H9 (cell line): ENCODE measurements at regions not wholly inside any gene's neighbourhood (a gene's known extent, or its start where the extent isn't known, plus 50 kb on each side); places are given as distances from the start of the nearest gene placed in this dataset.

Experiments used
- DNase-seq: peaks from one replicate; pipeline ENCODE4 v3.0.0-alpha.2; 2017
- H2AFZ ChIP-seq: one replicate; pipeline ENCODE4 v1.6.1; 2013; ENCODE audit warnings: mild to moderate bottlenecking, low read length, control low read depth, moderate library complexity
- H2AK5ac ChIP-seq: 2 replicates; pipeline ENCODE4 v1.6.1; 2013; ENCODE audit warnings: low read length, control low read depth, mixed read lengths; ENCODE audit not compliant: insufficient read length
- H2BK120ac ChIP-seq: one replicate; pipeline ENCODE4 v1.6.1; 2013; ENCODE audit warnings: low read depth, mild to moderate bottlenecking, low read length, control low read depth, inconsistent platforms; ENCODE audit not compliant: poor library complexity, severe bottlenecking
- H2BK12ac ChIP-seq: 2 replicates; pipeline ENCODE4 v1.6.1; 2013; ENCODE audit warnings: low read length, control low read depth, mixed read lengths, low read depth; ENCODE audit not compliant: insufficient read length
- H2BK15ac ChIP-seq: 2 replicates; pipeline ENCODE4 v1.6.1; 2013; ENCODE audit warnings: low read depth, low read length, control low read depth
- H2BK20ac ChIP-seq: one replicate; pipeline ENCODE4 v1.6.1; 2013; ENCODE audit warnings: low read depth, mild to moderate bottlenecking, low read length, control low read depth, inconsistent platforms; ENCODE audit not compliant: poor library complexity, severe bottlenecking
- H2BK5ac ChIP-seq: 2 replicates; pipeline ENCODE4 v1.6.1; 2013; ENCODE audit warnings: low read length, control low read depth, mixed read lengths; ENCODE audit not compliant: insufficient read length
- H3K14ac ChIP-seq: 2 replicates; pipeline ENCODE4 v1.6.1; 2013; ENCODE audit warnings: low read length, control low read depth; ENCODE audit not compliant: insufficient read depth
- H3K18ac ChIP-seq: 2 replicates; pipeline ENCODE4 v1.6.1; 2013; ENCODE audit warnings: low read depth, mild to moderate bottlenecking, mixed read lengths, low read length, control low read depth; ENCODE audit not compliant: insufficient read length
- H3K23ac ChIP-seq: 2 replicates; pipeline ENCODE4 v1.6.1; 2013; ENCODE audit warnings: low read length, control low read depth, mixed read lengths, low read depth; ENCODE audit not compliant: insufficient read length
- H3K23me2 ChIP-seq: 2 replicates; pipeline ENCODE4 v1.6.1; 2013; ENCODE audit warnings: low read depth, mild to moderate bottlenecking, mixed read lengths, low read length, control low read depth; ENCODE audit not compliant: insufficient read length, poor library complexity, severe bottlenecking
- H3K27ac ChIP-seq: 2 replicates; pipeline ENCODE4 v1.5.1; 2013; ENCODE audit warnings: low read length, control low read depth, mixed read lengths, low read depth; ENCODE audit not compliant: insufficient read length
- H3K27me3 ChIP-seq: 2 replicates; pipeline ENCODE4 v1.6.1; 2013; ENCODE audit warnings: low read length, control low read depth, inconsistent platforms; ENCODE audit not compliant: insufficient read depth
- H3K4ac ChIP-seq: 2 replicates; pipeline ENCODE4 v1.6.1; 2013; ENCODE audit warnings: low read depth, mild to moderate bottlenecking, control low read depth, inconsistent platforms, low read length, moderate library complexity
- H3K4me1 ChIP-seq: 2 replicates; pipeline ENCODE4 v1.6.1; 2013; ENCODE audit warnings: low read length, control low read depth, inconsistent platforms; ENCODE audit not compliant: insufficient read depth
- H3K4me2 ChIP-seq: 2 replicates; pipeline ENCODE4 v1.6.1; 2013; ENCODE audit warnings: low read length, control low read depth, mixed read lengths; ENCODE audit not compliant: insufficient read length, insufficient read depth
- H3K56ac ChIP-seq: 2 replicates; pipeline ENCODE4 v1.6.1; 2013; ENCODE audit warnings: low read depth, mild to moderate bottlenecking, mixed read lengths, low read length, control low read depth; ENCODE audit not compliant: insufficient read length
- H3K79me1 ChIP-seq: 2 replicates; pipeline ENCODE4 v1.6.1; 2013; ENCODE audit warnings: low read depth, mild to moderate bottlenecking, moderate library complexity, low read length, control low read depth, inconsistent platforms; ENCODE audit not compliant: insufficient read depth, poor library complexity, severe bottlenecking
- H3K79me2 ChIP-seq: 2 replicates; pipeline ENCODE4 v1.6.1; 2013; ENCODE audit warnings: low read length, control low read depth, inconsistent platforms; ENCODE audit not compliant: insufficient read depth
- H3K9ac ChIP-seq: 2 replicates; pipeline ENCODE4 v1.6.1; 2013; ENCODE audit warnings: low read length, control low read depth, mixed read lengths; ENCODE audit not compliant: insufficient read length; ENCODE audit errors: extremely low read depth
- H3K9me3 ChIP-seq: one replicate; pipeline ENCODE4 v1.6.1; 2013; ENCODE audit warnings: low read depth, low read length, inconsistent platforms; ENCODE audit not compliant: control insufficient read depth
- H3T11ph ChIP-seq: one replicate; pipeline ENCODE4 v1.6.1; 2013; ENCODE audit warnings: mild to moderate bottlenecking, low read length, control low read depth, inconsistent platforms
- H4K20me1 ChIP-seq: one replicate; pipeline ENCODE4 v1.6.1; 2013; ENCODE audit not compliant: control insufficient read depth, insufficient read length, insufficient read depth
- H4K5ac ChIP-seq: 2 replicates; pipeline ENCODE4 v1.6.1; 2013; ENCODE audit warnings: low read depth, mild to moderate bottlenecking, mixed read lengths, low read length, control low read depth; ENCODE audit not compliant: insufficient read length
- H4K8ac ChIP-seq: replicated peaks from 2 replicates; pipeline ENCODE4 v1.6.1; 2013; ENCODE audit warnings: low read length, control low read depth, mixed read lengths, low read depth; ENCODE audit not compliant: insufficient read length
- H4K91ac ChIP-seq: 2 replicates; pipeline ENCODE4 v1.6.1; 2013; ENCODE audit warnings: low read depth, mild to moderate bottlenecking, moderate library complexity, mixed read lengths, low read length, control low read depth; ENCODE audit not compliant: insufficient read length
- H3K27ac Mint-ChIP-seq, 3 experiments: 2 replicates in 2 of 3; 3 replicates in 1 of 3; pipeline ENCODE4 v1.8.0; 2020 to 2021; ENCODE audit warnings: mixed read lengths in 3 of 3, mild to moderate bottlenecking in 1 of 3, moderate library complexity in 1 of 3
- H3K27me3 Mint-ChIP-seq: 2 replicates; pipeline ENCODE4 v1.8.0; 2021; ENCODE audit warnings: low read depth, mild to moderate bottlenecking, moderate library complexity, mixed read lengths
- H3K36me3 Mint-ChIP-seq, 3 experiments: 2 replicates in 2 of 3; 3 replicates in 1 of 3; pipeline ENCODE4 v1.8.0; 2020 to 2021; ENCODE audit warnings: low read depth in 3 of 3, mixed read lengths in 3 of 3; ENCODE audit not compliant: insufficient read depth in 1 of 3
- H3K4me1 Mint-ChIP-seq, 2 experiments: 2 replicates each; pipeline ENCODE4 v1.8.0; 2020; ENCODE audit warnings: mixed read lengths in 2 of 2
- H3K4me3 Mint-ChIP-seq, 2 experiments: 2 replicates in 1 of 2; 3 replicates in 1 of 2; pipeline ENCODE4 v1.8.0; 2020 to 2021; ENCODE audit warnings: mild to moderate bottlenecking in 2 of 2, mixed read lengths in 2 of 2, moderate library complexity in 1 of 2
- H3K9me3 Mint-ChIP-seq, 2 experiments: 2 replicates in 1 of 2; 3 replicates in 1 of 2; pipeline ENCODE4 v1.8.0; 2020; ENCODE audit warnings: mild to moderate bottlenecking in 2 of 2, mixed read lengths in 2 of 2, moderate library complexity in 1 of 2
- WGBS: extraction: QIAGEN DNeasy Blood & Tissue Kit; methylation state at CpG from one replicate; pipeline ENCODE4 v1.1.7; 2013; ENCODE audit warnings: missing lambda C conversion rate, low lambda C conversion rate, mixed read lengths; ENCODE audit not compliant: insufficient read length; ENCODE audit errors: extremely low coverage; 5-methylcytosine and 5-hydroxymethylcytosine counted together
- TF ChIP-seq, protein P1 (sequence below): fragments of 200-600 bp; sonication (generic); conservative IDR thresholded peaks from 3 replicates; pipeline ENCODE4 v1.8.0; 2021; ENCODE audit warnings: antibody characterized with exemption, mild to moderate bottlenecking

DNA sequence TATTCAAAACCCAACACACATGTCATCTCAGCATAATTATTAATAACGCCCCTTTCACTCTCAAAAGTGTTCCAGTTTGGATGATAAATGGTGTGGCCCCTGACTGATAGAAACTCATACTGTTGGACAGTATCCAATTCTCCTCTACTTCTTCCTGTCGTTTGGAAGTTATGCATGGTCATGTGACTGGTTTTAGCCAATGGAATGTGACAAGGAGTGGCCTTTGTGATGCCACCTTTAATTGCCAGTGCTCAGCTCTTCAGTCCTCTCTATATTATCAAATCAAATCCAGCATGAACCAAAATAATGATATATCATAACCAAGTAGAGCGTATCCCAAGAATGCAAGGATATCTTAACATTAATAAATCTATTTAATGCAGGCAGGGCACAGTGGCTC, 117.8 kb upstream of the SPIN1 start:
- Histone ChIP-seq H3K79me2 (no peaks in the 10 kb centered on the region), H3K9ac (no peak overlapping the region), H3K27ac (no peak overlapping the region), H3K23me2 (no peaks in the 10 kb centered on the region), H3K79me1 (no peaks in the 10 kb centered on the region), H2BK120ac (no peak overlapping the region), H3K9me3 (no peaks in the 10 kb centered on the region), H2AFZ (no peak overlapping the region), H3K27me3 (no peaks in the 10 kb centered on the region), H2BK5ac (no peak overlapping the region), H3K4me1 (peaks cover 4% of the 10 kb centered on the region; the same call in 1 of the 2 replicates), H2BK20ac (no peak overlapping the region), H3K18ac (no peak overlapping the region), H4K20me1 (no peaks in the 10 kb centered on the region), H3K56ac (no peak overlapping the region), H2BK12ac (no peak overlapping the region), H3K14ac (no peak overlapping the region), H3K4ac (no peak overlapping the region), H4K5ac (no peak overlapping the region), H3T11ph (no peak overlapping the region), H3K23ac (no peak overlapping the region), H4K91ac (no peak overlapping the region), H2BK15ac (no peak overlapping the region), H3K4me2 (no peak overlapping the region), H2AK5ac (no peak overlapping the region), H4K8ac (no peak overlapping the region)
- Mint-ChIP-seq H3K36me3 (peaks cover 0 to 6% (median 0%) of the 10 kb centered on the region in 3 experiments; a peak in 3 of 7 replicates), H3K9me3 (no peaks in the 10 kb centered on the region; a peak in 2 of 5 replicates), H3K27me3 (peaks cover 7% of the 10 kb centered on the region), H3K4me3 (no peak overlapping the region), H3K27ac (no peak overlapping the region; a peak in 1 of 7 replicates), H3K4me1 (peaks cover 16% of the 10 kb centered on the region in 2 experiments)
- WGBS: no CpG with 5 or more reads among the region's 3 CpGs
- no peak for DNase-seq
- TF ChIP-seq, protein P1, sequence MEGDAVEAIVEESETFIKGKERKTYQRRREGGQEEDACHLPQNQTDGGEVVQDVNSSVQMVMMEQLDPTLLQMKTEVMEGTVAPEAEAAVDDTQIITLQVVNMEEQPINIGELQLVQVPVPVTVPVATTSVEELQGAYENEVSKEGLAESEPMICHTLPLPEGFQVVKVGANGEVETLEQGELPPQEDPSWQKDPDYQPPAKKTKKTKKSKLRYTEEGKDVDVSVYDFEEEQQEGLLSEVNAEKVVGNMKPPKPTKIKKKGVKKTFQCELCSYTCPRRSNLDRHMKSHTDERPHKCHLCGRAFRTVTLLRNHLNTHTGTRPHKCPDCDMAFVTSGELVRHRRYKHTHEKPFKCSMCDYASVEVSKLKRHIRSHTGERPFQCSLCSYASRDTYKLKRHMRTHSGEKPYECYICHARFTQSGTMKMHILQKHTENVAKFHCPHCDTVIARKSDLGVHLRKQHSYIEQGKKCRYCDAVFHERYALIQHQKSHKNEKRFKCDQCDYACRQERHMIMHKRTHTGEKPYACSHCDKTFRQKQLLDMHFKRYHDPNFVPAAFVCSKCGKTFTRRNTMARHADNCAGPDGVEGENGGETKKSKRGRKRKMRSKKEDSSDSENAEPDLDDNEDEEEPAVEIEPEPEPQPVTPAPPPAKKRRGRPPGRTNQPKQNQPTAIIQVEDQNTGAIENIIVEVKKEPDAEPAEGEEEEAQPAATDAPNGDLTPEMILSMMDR: no peak
